Activated CD4-positive, alpha-beta T cell treated with anti-CD3 and anti-CD28 coated beads, Interleukin-2, amount 10 ng/mL, durations not matched to agents 7 days and 5 days (primary cell): ENCODE measurements at regions not wholly inside any gene's neighbourhood (a gene's known extent, or its start where the extent isn't known, plus 50 kb on each side); places are given as distances from the start of the nearest gene placed in this dataset.

Experiments used
- CTCF ChIA-PET: fragments of 350-600 bp; sonication (Branson Sonifier 250); formaldehyde crosslinking; loops from one replicate; lab custom pipeline; 2021; ENCODE audit warnings: antibody characterized with exemption; lab: Charles Lee
- POLR2A ChIA-PET: fragments of 350-600 bp; sonication (Branson Sonifier 250); formaldehyde crosslinking; loops from one replicate; lab custom pipeline; 2021; ENCODE audit warnings: antibody characterized with exemption; lab: Charles Lee
- DNase-seq: peaks from one replicate; pipeline ENCODE4 v3.0.0-alpha.2; 2020
- H3K27ac Mint-ChIP-seq: one replicate; pipeline ENCODE4 v1.8.0; 2021; ENCODE audit warnings: mild to moderate bottlenecking, moderate library complexity, mixed read lengths
- H3K27me3 Mint-ChIP-seq: one replicate; pipeline ENCODE4 v1.8.0; 2021; ENCODE audit warnings: mixed read lengths
- H3K36me3 Mint-ChIP-seq: one replicate; pipeline ENCODE4 v1.8.0; 2021; ENCODE audit warnings: low read depth, mixed read lengths
- H3K4me1 Mint-ChIP-seq: one replicate; pipeline ENCODE4 v1.8.0; 2021; ENCODE audit warnings: mixed read lengths
- H3K4me3 Mint-ChIP-seq: one replicate; pipeline ENCODE4 v1.8.0; 2021; ENCODE audit warnings: mild to moderate bottlenecking, moderate library complexity, mixed read lengths
- H3K9me3 Mint-ChIP-seq: one replicate; pipeline ENCODE4 v1.8.0; 2021; ENCODE audit warnings: mixed read lengths

- DNase-seq = no peak
- no peak overlapping the region for H3K4me3 Mint-ChIP-seq
- peaks cover 3% of the 10 kb centered on the region for H3K4me1 Mint-ChIP-seq
- ChIA-PET CTCF (interaction anchor here (1.5 kb wide), 1 partner anchor 13 kb away, joined by 3 read pairs; no protein-coding TSS in a partner anchor), POLR2A (no interaction called here)
- H3K36me3 Mint-ChIP-seq = no peaks in the 10 kb centered on the region
- peaks cover 7% of the 10 kb centered on the region for H3K9me3 Mint-ChIP-seq
- H3K27ac Mint-ChIP-seq = no peak overlapping the region
- no peaks in the 10 kb centered on the region for H3K27me3 Mint-ChIP-seq
Observed at GRCh38 chr6:85396159-85396808, 53.6 kb upstream of the NT5E start.

- H3K36me3 Mint-ChIP-seq = no peaks in the 10 kb centered on the region
- H3K9me3 Mint-ChIP-seq = peaks cover 7% of the 10 kb centered on the region
- POLR2A ChIA-PET = no interaction called here
- no peak overlapping the region for H3K4me3 Mint-ChIP-seq
- H3K27me3 Mint-ChIP-seq = no peaks in the 10 kb centered on the region
- CTCF ChIA-PET = interaction anchor here (1.2 to 1.5 kb wide), 2 partner anchors 12 to 88 kb away, joined by 3 read pairs; no protein-coding TSS in a partner anchor
- no peaks in the 10 kb centered on the region for H3K4me1 Mint-ChIP-seq
- DNase-seq = no peak
- H3K27ac Mint-ChIP-seq = no peak overlapping the region
Observed at GRCh38 chr6:85395746-85396145, 54.1 kb upstream of the NT5E start.

- Mint-ChIP-seq H3K9me3 (peaks cover 7% of the 10 kb centered on the region), H3K27ac (no peak overlapping the region), H3K4me1 (no peaks in the 10 kb centered on the region), H3K4me3 (no peak overlapping the region), H3K27me3 (no peaks in the 10 kb centered on the region), H3K36me3 (no peaks in the 10 kb centered on the region)
- DNase-seq = no peak
- ChIA-PET POLR2A (no interaction called here), CTCF (interaction anchor here (1.2 to 1.5 kb wide), 2 partner anchors 12 to 89 kb away, joined by 3 read pairs; no protein-coding TSS in a partner anchor)
Observed at GRCh38 chr6:85394853-85395538, 54.9 kb upstream of the NT5E start.

- Mint-ChIP-seq H3K27me3 (peaks cover 1% of the 10 kb centered on the region), H3K4me3 (no peak overlapping the region), H3K4me1 (no peaks in the 10 kb centered on the region), H3K36me3 (no peaks in the 10 kb centered on the region), H3K9me3 (peaks cover 7% of the 10 kb centered on the region), H3K27ac (no peak overlapping the region)
- DNase-seq = no peak
- CTCF ChIA-PET = no interaction called here
- POLR2A ChIA-PET = no interaction called here
Observed at GRCh38 chr6:85394199-85394598, 55.7 kb upstream of the NT5E start.

GRCh38 chr6:85392379-85392778, 57.5 kb upstream of the NT5E start:
- Mint-ChIP-seq H3K27me3 (peaks cover 8% of the 10 kb centered on the region), H3K9me3 (peaks cover 3% of the 10 kb centered on the region), H3K4me1 (no peaks in the 10 kb centered on the region), H3K27ac (no peak overlapping the region), H3K4me3 (no peak overlapping the region), H3K36me3 (no peaks in the 10 kb centered on the region)
- ChIA-PET CTCF (interaction anchor here (1.5 kb wide), 1 partner anchor 67 kb away, joined by 3 read pairs; no protein-coding TSS in a partner anchor), POLR2A (no interaction called here)
- no peak for DNase-seq

- Mint-ChIP-seq H3K4me1 (peaks cover 2% of the 10 kb centered on the region), H3K9me3 (no peaks in the 10 kb centered on the region), H3K4me3 (no peak overlapping the region), H3K36me3 (no peaks in the 10 kb centered on the region), H3K27ac (no peak overlapping the region), H3K27me3 (peaks cover 10% of the 10 kb centered on the region)
- POLR2A ChIA-PET = no interaction called here
- DNase-seq = no peak
- CTCF ChIA-PET = interaction anchor here (0.6 to 1.5 kb wide), 4 partner anchors 10 to 92 kb away, joined by 3 to 5 read pairs (median 3); partner anchors contain the start of gene NT5E
Observed at GRCh38 chr6:85390775-85391174, 59.1 kb upstream of the NT5E start.

- Mint-ChIP-seq H3K9me3 (no peaks in the 10 kb centered on the region), H3K27me3 (peaks cover 12% of the 10 kb centered on the region), H3K36me3 (no peaks in the 10 kb centered on the region), H3K27ac (no peak overlapping the region), H3K4me3 (no peak overlapping the region), H3K4me1 (peaks cover 4% of the 10 kb centered on the region)
- CTCF ChIA-PET = interaction anchor here (1.5 kb wide), 1 partner anchor 92 kb away, joined by 3 read pairs; no protein-coding TSS in a partner anchor
- DNase-seq = no peak
- POLR2A ChIA-PET = no interaction called here
Observed at GRCh38 chr6:85390105-85390728, 59.7 kb upstream of the NT5E start.

- POLR2A ChIA-PET = interaction anchor here (0.6 kb wide), 1 partner anchor 75 kb away, joined by 5 read pairs; no protein-coding TSS in a partner anchor
- Mint-ChIP-seq H3K36me3 (no peaks in the 10 kb centered on the region), H3K9me3 (no peaks in the 10 kb centered on the region), H3K27ac (no peak overlapping the region), H3K4me1 (peaks cover 4% of the 10 kb centered on the region), H3K4me3 (no peak overlapping the region), H3K27me3 (peaks cover 13% of the 10 kb centered on the region)
- DNase-seq = no peak
- CTCF ChIA-PET = no interaction called here
Observed at GRCh38 chr6:85389151-85389797, 60.6 kb upstream of the NT5E start.

- Mint-ChIP-seq H3K9me3 (no peaks in the 10 kb centered on the region), H3K36me3 (no peaks in the 10 kb centered on the region), H3K27me3 (peaks cover 13% of the 10 kb centered on the region), H3K4me3 (no peak overlapping the region), H3K27ac (no peak overlapping the region), H3K4me1 (peaks cover 4% of the 10 kb centered on the region)
- POLR2A ChIA-PET = interaction anchor here (0.6 kb wide), 1 partner anchor 76 kb away, joined by 5 read pairs; no protein-coding TSS in a partner anchor
- CTCF ChIA-PET = no interaction called here
- no peak for DNase-seq
Observed at GRCh38 chr6:85388531-85388930, 61.4 kb upstream of the NT5E start.

- Mint-ChIP-seq H3K9me3 (no peaks in the 10 kb centered on the region), H3K4me3 (no peak overlapping the region), H3K4me1 (peaks cover 4% of the 10 kb centered on the region), H3K27ac (no peak overlapping the region), H3K27me3 (peaks cover 13% of the 10 kb centered on the region), H3K36me3 (no peaks in the 10 kb centered on the region)
- no peak for DNase-seq
- CTCF ChIA-PET = interaction anchor here (0.9 kb wide), 1 partner anchor 177 kb away, joined by 3 read pairs; no protein-coding TSS in a partner anchor
- POLR2A ChIA-PET = no interaction called here
Observed at GRCh38 chr6:85385636-85386315, 64.1 kb upstream of the NT5E start.

GRCh38 chr6:85383042-85383441, 66.8 kb upstream of the NT5E start:
- Mint-ChIP-seq H3K36me3 (no peaks in the 10 kb centered on the region), H3K9me3 (peaks cover 5% of the 10 kb centered on the region), H3K27me3 (peaks cover 11% of the 10 kb centered on the region), H3K4me3 (no peak overlapping the region), H3K4me1 (peaks cover 4% of the 10 kb centered on the region), H3K27ac (no peak overlapping the region)
- ChIA-PET CTCF (interaction anchor here (0.8 to 1.2 kb wide), 2 partner anchors 12 to 68 kb away, joined by 3 read pairs; no protein-coding TSS in a partner anchor), POLR2A (no interaction called here)
- DNase-seq = no peak

- no peak for DNase-seq
- H3K27me3 Mint-ChIP-seq = peaks cover 10% of the 10 kb centered on the region
- H3K36me3 Mint-ChIP-seq = no peaks in the 10 kb centered on the region
- H3K4me3 Mint-ChIP-seq = no peak overlapping the region
- POLR2A ChIA-PET = no interaction called here
- CTCF ChIA-PET = interaction anchor here (1.2 kb wide), 1 partner anchor 69 kb away, joined by 3 read pairs; no protein-coding TSS in a partner anchor
- peaks cover 5% of the 10 kb centered on the region for H3K9me3 Mint-ChIP-seq
- H3K4me1 Mint-ChIP-seq = peaks cover 4% of the 10 kb centered on the region
- no peak overlapping the region for H3K27ac Mint-ChIP-seq
Observed at GRCh38 chr6:85382541-85382940, 67.3 kb upstream of the NT5E start.
